MCF 10A (cell line): ENCODE measurements at regions not wholly inside any gene's neighbourhood (a gene's known extent, or its start where the extent isn't known, plus 50 kb on each side); places are given as distances from the start of the nearest gene placed in this dataset.

ENCODE experiments used
- BruUV-seq: library from RNA; stranded (reverse); fragments of 400-500 nt; replicated peaks from 2 replicates; lab custom pipeline; 2021; lab: Mats Ljungman, UMichigan
- CTCF ChIA-PET: fragments of 300-600 bp; sonication (Branson Sonifier 250); formaldehyde crosslinking; extraction: SDS; loops from one replicate; lab custom pipeline; 2021; ENCODE audit warnings: antibody characterized with exemption, inconsistent platforms; lab: Yijun Ruan, JAX
- POLR2A ChIA-PET: fragments of 300-600, 350-650 bp; sonication (Branson Sonifier 250); formaldehyde crosslinking; extraction: SDS; loops from one replicate; lab custom pipeline; 2020; ENCODE audit warnings: antibody characterized with exemption, inconsistent platforms; lab: Yijun Ruan, JAX
- DNase-seq: peaks from one replicate; pipeline ENCODE4 v3.0.0-alpha.2; 2018; ENCODE audit not compliant: unreplicated experiment
- H3K27ac Mint-ChIP-seq: one replicate; pipeline ENCODE4 v1.8.0; 2022; ENCODE audit warnings: mild to moderate bottlenecking, low read depth, mixed read lengths; ENCODE audit not compliant: unreplicated experiment
- H3K27me3 Mint-ChIP-seq: one replicate; pipeline ENCODE4 v1.8.0; 2022; ENCODE audit warnings: mixed read lengths; ENCODE audit not compliant: insufficient read depth, unreplicated experiment
- H3K36me3 Mint-ChIP-seq: one replicate; pipeline ENCODE4 v1.8.0; 2022; ENCODE audit warnings: mild to moderate bottlenecking, moderate library complexity, mixed read lengths; ENCODE audit not compliant: insufficient read depth, unreplicated experiment
- H3K4me1 Mint-ChIP-seq: one replicate; pipeline ENCODE4 v1.8.0; 2022; ENCODE audit warnings: mixed read lengths; ENCODE audit not compliant: insufficient read depth, unreplicated experiment
- H3K4me3 Mint-ChIP-seq: one replicate; pipeline ENCODE4 v1.8.0; 2022; ENCODE audit warnings: mild to moderate bottlenecking, moderate library complexity, mixed read lengths; ENCODE audit not compliant: unreplicated experiment
- H3K9me3 Mint-ChIP-seq: one replicate; pipeline ENCODE4 v1.8.0; 2022; ENCODE audit warnings: mixed read lengths; ENCODE audit not compliant: unreplicated experiment
- intact Hi-C: fragments of 100-400 bp; cut with micrococcal nuclease; formaldehyde crosslinking; loops from 2 replicates; pipeline ENCODE4 v1.14.1; 2022
- TF ChIP-seq, protein P1 (sequence below): fragments of 200-600 bp; IDR thresholded peaks from one replicate; pipeline ENCODE4 v1.8.0; 2022; ENCODE audit warnings: antibody characterized with exemption, mild to moderate bottlenecking; ENCODE audit not compliant: unreplicated experiment

DNA sequence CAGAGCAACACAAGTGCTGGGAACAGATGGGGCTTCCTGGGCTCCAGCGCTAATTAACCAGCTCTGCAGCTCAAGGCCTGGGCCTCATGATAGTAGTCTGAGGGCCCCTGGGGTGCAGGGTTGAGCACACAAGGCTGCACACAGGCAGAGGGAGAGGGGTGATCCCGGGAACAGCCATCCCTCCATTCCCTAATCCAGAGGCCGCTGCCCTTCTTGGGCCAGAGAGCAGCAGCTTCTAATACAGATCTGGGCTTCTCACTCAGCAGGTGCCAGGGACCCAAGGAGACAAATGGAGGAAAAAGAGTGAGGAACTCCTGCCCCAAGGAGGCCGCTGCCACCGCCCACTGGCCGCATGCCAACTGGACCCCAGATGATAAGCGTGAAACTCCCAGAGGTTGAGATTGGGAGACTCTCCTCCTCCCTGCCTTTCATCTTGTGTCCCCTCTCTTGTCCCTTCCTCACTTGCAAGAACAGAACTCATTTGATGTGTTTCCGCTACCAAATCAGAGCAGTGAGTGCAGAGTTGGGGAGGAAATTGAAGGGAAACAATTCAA is 58.0 kb upstream of the IFNAR2 start:
- intact Hi-C loops, result no loop called here
- CTCF ChIA-PET, result no interaction called here
- Mint-ChIP-seq H3K4me3 (no peak overlapping the region), H3K9me3 (peaks cover 9% of the 10 kb centered on the region), H3K36me3 (no peaks in the 10 kb centered on the region), H3K27me3 (peaks cover 63% of the 10 kb centered on the region), H3K27ac (no peak overlapping the region), H3K4me1 (peaks cover 5% of the 10 kb centered on the region)
- POLR2A ChIA-PET, result no interaction called here
- TF ChIP-seq, protein P1, sequence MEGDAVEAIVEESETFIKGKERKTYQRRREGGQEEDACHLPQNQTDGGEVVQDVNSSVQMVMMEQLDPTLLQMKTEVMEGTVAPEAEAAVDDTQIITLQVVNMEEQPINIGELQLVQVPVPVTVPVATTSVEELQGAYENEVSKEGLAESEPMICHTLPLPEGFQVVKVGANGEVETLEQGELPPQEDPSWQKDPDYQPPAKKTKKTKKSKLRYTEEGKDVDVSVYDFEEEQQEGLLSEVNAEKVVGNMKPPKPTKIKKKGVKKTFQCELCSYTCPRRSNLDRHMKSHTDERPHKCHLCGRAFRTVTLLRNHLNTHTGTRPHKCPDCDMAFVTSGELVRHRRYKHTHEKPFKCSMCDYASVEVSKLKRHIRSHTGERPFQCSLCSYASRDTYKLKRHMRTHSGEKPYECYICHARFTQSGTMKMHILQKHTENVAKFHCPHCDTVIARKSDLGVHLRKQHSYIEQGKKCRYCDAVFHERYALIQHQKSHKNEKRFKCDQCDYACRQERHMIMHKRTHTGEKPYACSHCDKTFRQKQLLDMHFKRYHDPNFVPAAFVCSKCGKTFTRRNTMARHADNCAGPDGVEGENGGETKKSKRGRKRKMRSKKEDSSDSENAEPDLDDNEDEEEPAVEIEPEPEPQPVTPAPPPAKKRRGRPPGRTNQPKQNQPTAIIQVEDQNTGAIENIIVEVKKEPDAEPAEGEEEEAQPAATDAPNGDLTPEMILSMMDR, result no peak
- no TSS peak for BruUV-seq
- DNase-seq, result no peak

DNA sequence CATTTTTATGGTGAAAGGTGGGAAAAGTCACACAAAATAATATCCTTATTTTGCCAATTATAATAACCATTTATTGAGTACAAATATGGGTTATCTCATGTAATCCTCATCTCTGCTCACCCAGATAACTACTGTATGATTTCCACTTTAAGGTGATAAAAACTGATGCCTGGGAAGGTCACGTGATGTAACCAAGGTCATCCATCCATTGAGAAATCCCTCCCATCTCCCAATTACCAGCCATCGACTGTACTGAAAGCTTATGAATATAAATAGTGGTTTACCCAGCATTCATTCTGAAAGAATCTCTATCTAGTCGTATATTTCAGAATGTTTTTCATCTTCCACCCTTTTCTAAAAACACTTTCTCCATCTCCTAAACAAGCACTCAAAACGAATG is 55.0 kb upstream of the IFNAR2 start:
- peaks cover 34% of the 10 kb centered on the region for H3K27me3 Mint-ChIP-seq
- no peaks in the 10 kb centered on the region for H3K36me3 Mint-ChIP-seq
- TF ChIP-seq, protein P1, result no peak
- ChIA-PET POLR2A (no interaction called here), CTCF (no interaction called here)
- no peak for DNase-seq
- BruUV-seq, result no TSS peak
- H3K9me3 Mint-ChIP-seq, result no peaks in the 10 kb centered on the region
- intact Hi-C loops, result no loop called here
- no peaks in the 10 kb centered on the region for H3K4me1 Mint-ChIP-seq
- H3K27ac Mint-ChIP-seq, result no peak overlapping the region
- H3K4me3 Mint-ChIP-seq, result no peak overlapping the region
